Panc1 (cell line): ENCODE measurements at regions not wholly inside any gene's neighbourhood (a gene's known extent, or its start where the extent isn't known, plus 50 kb on each side); places are given as distances from the start of the nearest gene placed in this dataset.

Experiments used
- POLR2AphosphoS5 ChIP-seq: IDR thresholded peaks from 2 replicates; pipeline ENCODE4 v1.6.1; 2012; ENCODE audit warnings: mild to moderate bottlenecking, low read depth, low read length, moderate library complexity
- REST ChIP-seq, 2 experiments: IDR thresholded peaks; 2 replicates each; pipeline ENCODE4 v1.6.1; 2011 to 2012; ENCODE audit warnings: low read depth in 2 of 2, control low read depth in 1 of 2, low read length in 1 of 2, mild to moderate bottlenecking in 1 of 2, moderate library complexity in 1 of 2; ENCODE audit not compliant: insufficient read depth in 1 of 2
- TCF7L2 ChIP-seq: IDR thresholded peaks from 2 replicates; pipeline ENCODE4 v1.6.1; 2011; ENCODE audit warnings: mild to moderate bottlenecking, low read depth, low read length, inconsistent platforms
- TF ChIP-seq, protein P1 (sequence below): fragments of 450-650 bp; IDR thresholded peaks from 2 replicates; pipeline ENCODE4 v1.5.1; 2017; ENCODE audit warnings: mild to moderate bottlenecking

DNA sequence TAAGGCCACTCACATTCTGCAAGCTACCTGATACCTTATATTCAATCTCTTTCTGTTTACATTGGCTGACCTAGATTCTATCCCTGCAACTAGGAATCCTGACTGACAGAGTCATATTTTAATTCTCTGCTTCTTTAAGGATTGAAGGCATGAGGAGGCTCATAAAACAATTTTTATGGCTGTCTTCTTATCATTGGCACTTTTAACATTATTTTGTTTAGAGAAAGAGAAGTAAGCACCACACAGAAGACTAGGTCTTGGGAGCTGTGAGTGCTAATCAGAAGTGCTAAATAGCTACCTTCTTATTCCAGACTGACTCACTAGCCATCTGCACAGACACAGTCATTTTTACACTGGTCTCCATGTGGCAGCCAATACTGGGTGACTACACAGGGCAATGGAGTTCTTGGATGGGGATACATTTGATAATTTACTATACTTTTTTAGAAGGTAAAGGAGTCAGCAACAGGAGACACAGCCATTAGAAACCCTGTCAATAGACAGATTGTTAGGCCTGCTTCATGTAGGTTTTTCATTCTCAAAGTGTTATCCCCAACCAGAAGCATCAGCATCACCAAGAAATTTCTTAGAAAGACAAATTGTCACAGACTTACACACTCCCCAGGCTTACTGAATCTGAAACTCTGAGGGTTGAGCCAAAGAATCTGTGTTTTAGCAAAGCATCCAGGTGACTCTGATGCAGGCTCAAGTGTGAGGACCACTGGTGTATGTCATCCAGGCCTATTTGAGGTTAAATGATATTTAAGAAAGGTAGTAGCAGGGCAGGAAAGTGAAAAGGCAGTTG, 214.1 kb downstream of the DUSP6 start:
- TF ChIP-seq, protein P1, sequence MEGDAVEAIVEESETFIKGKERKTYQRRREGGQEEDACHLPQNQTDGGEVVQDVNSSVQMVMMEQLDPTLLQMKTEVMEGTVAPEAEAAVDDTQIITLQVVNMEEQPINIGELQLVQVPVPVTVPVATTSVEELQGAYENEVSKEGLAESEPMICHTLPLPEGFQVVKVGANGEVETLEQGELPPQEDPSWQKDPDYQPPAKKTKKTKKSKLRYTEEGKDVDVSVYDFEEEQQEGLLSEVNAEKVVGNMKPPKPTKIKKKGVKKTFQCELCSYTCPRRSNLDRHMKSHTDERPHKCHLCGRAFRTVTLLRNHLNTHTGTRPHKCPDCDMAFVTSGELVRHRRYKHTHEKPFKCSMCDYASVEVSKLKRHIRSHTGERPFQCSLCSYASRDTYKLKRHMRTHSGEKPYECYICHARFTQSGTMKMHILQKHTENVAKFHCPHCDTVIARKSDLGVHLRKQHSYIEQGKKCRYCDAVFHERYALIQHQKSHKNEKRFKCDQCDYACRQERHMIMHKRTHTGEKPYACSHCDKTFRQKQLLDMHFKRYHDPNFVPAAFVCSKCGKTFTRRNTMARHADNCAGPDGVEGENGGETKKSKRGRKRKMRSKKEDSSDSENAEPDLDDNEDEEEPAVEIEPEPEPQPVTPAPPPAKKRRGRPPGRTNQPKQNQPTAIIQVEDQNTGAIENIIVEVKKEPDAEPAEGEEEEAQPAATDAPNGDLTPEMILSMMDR: no peak
- TF ChIP-seq POLR2AphosphoS5: no peak
- TF ChIP-seq REST (IDR thresholded peaks at IDR 0.05; ENCODE audit: insufficient read depth in 1 of 2, low read depth in 2 of 2, low read length in 1 of 2): no peak
- no peak for TF ChIP-seq TCF7L2
